ENCODE measurements at regions not wholly inside any gene's neighbourhood (a gene's known extent, or its start where the extent isn't known, plus 50 kb on each side); places are given as distances from the start of the nearest gene placed in this dataset.

DNA sequence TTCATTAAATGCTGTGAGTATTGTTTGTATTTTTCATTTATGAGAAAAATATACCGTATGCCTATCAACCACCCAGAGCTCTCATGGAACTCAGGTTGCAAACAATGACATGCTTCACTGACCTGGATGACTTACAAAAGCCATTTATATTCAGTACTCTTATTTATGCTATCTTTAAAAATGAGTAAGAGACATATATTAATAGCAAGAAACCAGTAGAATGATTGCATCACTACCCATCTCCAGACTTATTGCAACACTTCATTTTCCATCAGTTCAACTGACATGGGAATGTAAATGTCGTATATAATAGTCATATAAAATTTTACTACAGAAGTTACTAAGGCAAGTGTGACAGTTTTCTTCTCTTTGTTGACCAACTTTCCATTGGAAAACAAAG lies 69.1 kb downstream of the OTP start:
- ChIA-PET POLR2A (ENCODE audit: unreplicated experiment) (no interaction called here), CTCF (no interaction called here)
- Histone ChIP-seq H3K36me3 (ENCODE audit: low read depth) (no peaks in the 10 kb centered on the region), H4K20me1 (ENCODE audit: insufficient read depth) (no peaks in the 10 kb centered on the region), H3K4me3 (no peak overlapping the region), H3K79me2 (ENCODE audit: low read depth) (no peaks in the 10 kb centered on the region), H3K27ac (no peak overlapping the region), H3K9me2 (ENCODE audit: insufficient read depth) (no peaks in the 10 kb centered on the region), H3F3A (ENCODE audit: insufficient read depth, low read depth) (no peaks in the 10 kb centered on the region), H3K9me3 (ENCODE audit: insufficient read depth, low read depth) (no peaks in the 10 kb centered on the region), H2AFZ (no peak overlapping the region), H3K4me1 (replicated peaks; ENCODE audit: insufficient read depth) (no peaks in the 10 kb centered on the region), H3K27me3 (ENCODE audit: insufficient read depth, low read depth) (no peaks in the 10 kb centered on the region), H3K4me2 (no peak overlapping the region)
- DNase-seq = no peak
- intact Hi-C loops (cut with micrococcal nuclease; ENCODE audit: unreplicated experiment) = no loop called here
- TF ChIP-seq EZH2 (IDR thresholded peaks at IDR 0.05; ENCODE audit: low read depth) = no peak
- TF ChIP-seq, protein P1, sequence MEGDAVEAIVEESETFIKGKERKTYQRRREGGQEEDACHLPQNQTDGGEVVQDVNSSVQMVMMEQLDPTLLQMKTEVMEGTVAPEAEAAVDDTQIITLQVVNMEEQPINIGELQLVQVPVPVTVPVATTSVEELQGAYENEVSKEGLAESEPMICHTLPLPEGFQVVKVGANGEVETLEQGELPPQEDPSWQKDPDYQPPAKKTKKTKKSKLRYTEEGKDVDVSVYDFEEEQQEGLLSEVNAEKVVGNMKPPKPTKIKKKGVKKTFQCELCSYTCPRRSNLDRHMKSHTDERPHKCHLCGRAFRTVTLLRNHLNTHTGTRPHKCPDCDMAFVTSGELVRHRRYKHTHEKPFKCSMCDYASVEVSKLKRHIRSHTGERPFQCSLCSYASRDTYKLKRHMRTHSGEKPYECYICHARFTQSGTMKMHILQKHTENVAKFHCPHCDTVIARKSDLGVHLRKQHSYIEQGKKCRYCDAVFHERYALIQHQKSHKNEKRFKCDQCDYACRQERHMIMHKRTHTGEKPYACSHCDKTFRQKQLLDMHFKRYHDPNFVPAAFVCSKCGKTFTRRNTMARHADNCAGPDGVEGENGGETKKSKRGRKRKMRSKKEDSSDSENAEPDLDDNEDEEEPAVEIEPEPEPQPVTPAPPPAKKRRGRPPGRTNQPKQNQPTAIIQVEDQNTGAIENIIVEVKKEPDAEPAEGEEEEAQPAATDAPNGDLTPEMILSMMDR (conservative IDR thresholded peaks at IDR 0.05) = no peak
- BruUV-seq (replicated peaks) = no TSS peak

- Histone ChIP-seq H3K9me3 (ENCODE audit: insufficient read depth, low read depth) (no peaks in the 10 kb centered on the region), H3K27me3 (ENCODE audit: insufficient read depth, low read depth) (no peaks in the 10 kb centered on the region), H2AFZ (no peak overlapping the region), H3K4me3 (no peak overlapping the region), H4K20me1 (ENCODE audit: insufficient read depth) (no peaks in the 10 kb centered on the region), H3K9me2 (ENCODE audit: insufficient read depth) (no peaks in the 10 kb centered on the region), H3K27ac (no peak overlapping the region), H3F3A (ENCODE audit: insufficient read depth, low read depth) (no peaks in the 10 kb centered on the region), H3K4me2 (no peak overlapping the region), H3K4me1 (replicated peaks; ENCODE audit: insufficient read depth) (no peaks in the 10 kb centered on the region), H3K36me3 (ENCODE audit: low read depth) (no peaks in the 10 kb centered on the region), H3K79me2 (ENCODE audit: low read depth) (no peaks in the 10 kb centered on the region)
- no TSS peak for BruUV-seq (replicated peaks)
- ChIA-PET CTCF (no interaction called here), POLR2A (ENCODE audit: unreplicated experiment) (no interaction called here)
- TF ChIP-seq EZH2 (IDR thresholded peaks at IDR 0.05; ENCODE audit: low read depth) = no peak
- TF ChIP-seq, protein P1 (conservative IDR thresholded peaks at IDR 0.05) = no peak
- DNase-seq = no peak
- intact Hi-C loops (cut with micrococcal nuclease; ENCODE audit: unreplicated experiment) = no loop called here
These were observed 70.0 kb downstream of the OTP start for GRCh38 chr5:77568555-77568954.

DNA sequence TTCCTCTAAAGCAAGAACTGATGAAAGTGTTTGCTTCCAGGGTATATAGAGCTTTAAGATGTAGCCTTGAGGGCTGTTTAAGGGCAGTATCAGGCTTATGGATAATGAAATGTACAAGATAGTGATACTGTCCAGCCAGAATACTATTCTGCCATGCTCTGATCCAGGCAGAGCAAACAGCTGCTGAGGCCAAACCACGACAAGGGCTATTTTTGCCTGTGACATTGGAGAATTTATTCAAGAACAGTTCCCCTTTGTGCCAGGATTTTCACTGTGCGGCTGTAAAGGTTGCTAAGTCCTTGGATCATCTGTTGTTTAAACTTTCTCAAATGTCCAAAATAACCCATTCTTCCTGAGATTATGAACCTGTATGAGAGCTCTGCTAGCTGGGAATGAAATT lies 70.4 kb downstream of the OTP start:
- ChIA-PET POLR2A (ENCODE audit: unreplicated experiment) (no interaction called here), CTCF (no interaction called here)
- Histone ChIP-seq H2AFZ (no peak overlapping the region), H3K27me3 (ENCODE audit: insufficient read depth, low read depth) (no peaks in the 10 kb centered on the region), H3K4me1 (replicated peaks; ENCODE audit: insufficient read depth) (no peaks in the 10 kb centered on the region), H3F3A (ENCODE audit: insufficient read depth, low read depth) (no peaks in the 10 kb centered on the region), H3K27ac (no peak overlapping the region), H3K4me2 (no peak overlapping the region), H3K79me2 (ENCODE audit: low read depth) (no peaks in the 10 kb centered on the region), H3K9me2 (ENCODE audit: insufficient read depth) (no peaks in the 10 kb centered on the region), H3K36me3 (ENCODE audit: low read depth) (no peaks in the 10 kb centered on the region), H4K20me1 (ENCODE audit: insufficient read depth) (no peaks in the 10 kb centered on the region), H3K4me3 (no peak overlapping the region), H3K9me3 (ENCODE audit: insufficient read depth, low read depth) (no peaks in the 10 kb centered on the region)
- no peak for DNase-seq
- intact Hi-C loops (cut with micrococcal nuclease; ENCODE audit: unreplicated experiment) = no loop called here
- no TSS peak for BruUV-seq (replicated peaks)
- no peak for TF ChIP-seq EZH2 (IDR thresholded peaks at IDR 0.05; ENCODE audit: low read depth)
- TF ChIP-seq, protein P1 (conservative IDR thresholded peaks at IDR 0.05) = no peak
